DND-41 (cell line): ENCODE measurements at regions not wholly inside any gene's neighbourhood (a gene's known extent, or its start where the extent isn't known, plus 50 kb on each side); places are given as distances from the start of the nearest gene placed in this dataset.

Source experiments
- ATAC-seq: fragments of 200-7000 bp; cut with Tn5 transposase; 3 replicates; pipeline ENCODE4 v1.9.1; 2021; ENCODE audit warnings: low read depth; ENCODE audit not compliant: insufficient read depth
- DNase-seq: peaks from one replicate; pipeline ENCODE4 v3.0.0-alpha.2; 2020
- H2AFZ ChIP-seq: 2 replicates; pipeline ENCODE4 v1.6.0; 2012; ENCODE audit warnings: low read depth, low read length
- H3K27ac ChIP-seq: 2 replicates; pipeline ENCODE4 v1.5.1; 2012; ENCODE audit warnings: low read length, inconsistent platforms
- H3K27me3 ChIP-seq: fragments of 200-600 bp; sonication (generic); 2 replicates; pipeline ENCODE4 v1.6.0; 2012; ENCODE audit warnings: low read length, mild to moderate bottlenecking, inconsistent platforms; ENCODE audit not compliant: insufficient read depth, poor library complexity
- H3K36me3 ChIP-seq: 2 replicates; pipeline ENCODE4 v1.5.1; 2012; ENCODE audit warnings: low read length, inconsistent platforms; ENCODE audit not compliant: insufficient read depth
- H3K4me1 ChIP-seq: 2 replicates; pipeline ENCODE4 v1.5.1; 2012; ENCODE audit warnings: mild to moderate bottlenecking, low read length; ENCODE audit not compliant: insufficient read depth
- H3K4me2 ChIP-seq: 2 replicates; pipeline ENCODE4 v1.6.0; 2012; ENCODE audit warnings: mild to moderate bottlenecking, moderate library complexity, low read length, inconsistent platforms; ENCODE audit not compliant: insufficient read depth
- H3K4me3 ChIP-seq, 2 experiments: fragments of 200-600 bp in 1 of 2; shearing (Covaris generic) in 1 of 2; 2 replicates each; pipeline ENCODE4 v1.5.1; 2012 to 2016; ENCODE audit warnings: inconsistent platforms in 2 of 2, low read length in 2 of 2, mild to moderate bottlenecking in 2 of 2, low read depth in 1 of 2, moderate library complexity in 1 of 2
- H3K79me2 ChIP-seq: 2 replicates; pipeline ENCODE4 v1.6.0; 2012; ENCODE audit warnings: low read length, inconsistent platforms; ENCODE audit not compliant: insufficient read depth
- H3K9ac ChIP-seq: 2 replicates; pipeline ENCODE4 v1.6.0; 2012; ENCODE audit warnings: low read depth, mild to moderate bottlenecking, inconsistent platforms, low read length, moderate library complexity
- H3K9me3 ChIP-seq: 2 replicates; pipeline ENCODE4 v1.5.1; 2012; ENCODE audit warnings: low read length, moderate library complexity, mild to moderate bottlenecking, inconsistent platforms; ENCODE audit not compliant: insufficient read depth, severe bottlenecking
- H4K20me1 ChIP-seq: 2 replicates; pipeline ENCODE4 v1.6.0; 2012; ENCODE audit warnings: low read length; ENCODE audit not compliant: insufficient read depth
- CTCF ChIP-seq: IDR thresholded peaks from 2 replicates; pipeline ENCODE4 v1.5.1; 2012; ENCODE audit warnings: borderline replicate concordance, low read length, moderate library complexity, mild to moderate bottlenecking; ENCODE audit not compliant: poor library complexity, severe bottlenecking; ENCODE audit errors: extremely low read depth
- EZH2 ChIP-seq: IDR thresholded peaks from 3 replicates; pipeline ENCODE4 v1.6.1; 2012; ENCODE audit warnings: borderline replicate concordance, low read depth, mild to moderate bottlenecking, moderate library complexity, low read length, inconsistent platforms; ENCODE audit not compliant: severe bottlenecking

- no peaks in the 10 kb centered on the region for H3K79me2 ChIP-seq
- H4K20me1 ChIP-seq, result no peaks in the 10 kb centered on the region
- DNase-seq (no peak), ATAC-seq (no peak)
- H3K9ac ChIP-seq, result no peak overlapping the region
- H3K9me3 ChIP-seq, result no peaks in the 10 kb centered on the region
- H2AFZ ChIP-seq, result no peak overlapping the region
- H3K4me3 ChIP-seq, result no peak overlapping the region
- no peak overlapping the region for H3K4me2 ChIP-seq
- no peaks in the 10 kb centered on the region for H3K27me3 ChIP-seq
- H3K36me3 ChIP-seq, result no peaks in the 10 kb centered on the region
- TF ChIP-seq EZH2 (no peak), CTCF (no peak)
- H3K4me1 ChIP-seq, result no peaks in the 10 kb centered on the region
- H3K27ac ChIP-seq, result no peak overlapping the region
These were observed 343.2 kb downstream of the ACTL7B start for GRCh38 chr9:108512426-108513173.

GRCh38 chr9:108511307-108511706, 344.5 kb downstream of the ACTL7B start:
- Histone ChIP-seq H3K27ac (no peak overlapping the region), H3K4me2 (no peak overlapping the region), H4K20me1 (no peaks in the 10 kb centered on the region), H3K4me3 (no peak overlapping the region), H3K9ac (no peak overlapping the region), H2AFZ (no peak overlapping the region), H3K79me2 (no peaks in the 10 kb centered on the region), H3K4me1 (no peaks in the 10 kb centered on the region), H3K36me3 (no peaks in the 10 kb centered on the region), H3K9me3 (no peaks in the 10 kb centered on the region), H3K27me3 (no peaks in the 10 kb centered on the region)
- DNase-seq, result no peak
- no peak for ATAC-seq
- TF ChIP-seq EZH2 (no peak), CTCF (no peak)

- H4K20me1 ChIP-seq, result no peaks in the 10 kb centered on the region
- no peak for ATAC-seq
- no peak overlapping the region for H3K4me3 ChIP-seq
These were observed 358.9 kb downstream of the ACTL7B start for GRCh38 chr9:108496846-108497245.

More at GRCh38 chr9:108496846-108497245, 358.9 kb downstream of the ACTL7B start:
- no peak for TF ChIP-seq CTCF
- no peak for TF ChIP-seq EZH2
- no peaks in the 10 kb centered on the region for H3K4me1 ChIP-seq
- peaks cover 4% of the 10 kb centered on the region for H3K9me3 ChIP-seq
- H3K4me2 ChIP-seq, result no peak overlapping the region
- no peak for DNase-seq
- H3K27me3 ChIP-seq, result no peaks in the 10 kb centered on the region
- no peak overlapping the region for H3K27ac ChIP-seq
- no peak overlapping the region for H2AFZ ChIP-seq
- H3K79me2 ChIP-seq, result no peaks in the 10 kb centered on the region
- no peaks in the 10 kb centered on the region for H3K36me3 ChIP-seq
- no peak overlapping the region for H3K9ac ChIP-seq
